HG03039 (cell line): ENCODE measurements at regions not wholly inside any gene's neighbourhood (a gene's known extent, or its start where the extent isn't known, plus 50 kb on each side); places are given as distances from the start of the nearest gene placed in this dataset.
"Not testable (repeated sequence)": the region's sequence is repeated elsewhere in the genome, so short reads cannot be mapped to it uniquely, and the experiment has no call there.

Source experiments
- ATAC-seq: cut with Tn5 transposase; IDR thresholded peaks from one replicate; pipeline ENCODE4 v1.9.1; 2021; ENCODE audit warnings: mild to moderate bottlenecking, moderate library complexity; ENCODE audit not compliant: unreplicated experiment

DNA sequence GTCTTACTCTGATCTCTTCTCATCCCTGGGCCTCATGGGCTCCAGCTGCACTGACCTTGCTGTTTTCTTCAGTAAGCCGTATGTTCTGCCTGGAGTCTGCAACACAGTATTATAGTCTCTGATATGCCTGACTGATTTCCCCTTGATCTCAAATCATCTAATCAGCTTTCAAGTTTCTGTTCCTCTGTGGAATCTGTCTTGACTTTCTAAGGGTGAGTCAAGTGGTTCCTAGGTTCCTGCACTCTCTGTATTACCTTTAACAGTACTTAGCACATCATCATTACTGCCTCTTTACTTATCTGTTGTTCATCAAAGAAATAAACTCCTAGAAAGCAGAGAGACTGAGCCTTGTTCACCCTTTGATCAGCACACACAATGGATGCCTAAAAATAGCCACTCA, 350.7 kb downstream of the LMO7 start:
- ATAC-seq, result peak; percentile 90

DNA sequence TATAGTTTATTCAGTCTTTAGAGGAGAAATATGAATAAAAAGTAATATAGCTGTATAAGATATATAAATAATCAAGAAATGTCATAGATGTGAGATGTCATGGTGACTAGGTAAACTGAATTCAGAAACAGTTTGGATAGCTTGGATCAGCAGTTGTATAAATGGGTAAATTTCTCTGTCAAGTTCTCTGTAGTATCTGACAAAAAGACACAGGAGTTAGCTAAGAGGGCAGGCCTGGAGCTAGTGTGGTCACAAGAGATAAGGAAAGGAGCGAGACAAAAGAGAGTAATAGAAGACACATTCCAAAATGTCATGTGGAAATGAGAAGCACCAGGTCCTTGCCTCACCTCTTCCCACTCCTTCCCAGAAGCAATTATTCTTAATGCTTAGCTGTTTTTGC, 349.0 kb downstream of the LMO7 start:
- ATAC-seq, result no peak

DNA sequence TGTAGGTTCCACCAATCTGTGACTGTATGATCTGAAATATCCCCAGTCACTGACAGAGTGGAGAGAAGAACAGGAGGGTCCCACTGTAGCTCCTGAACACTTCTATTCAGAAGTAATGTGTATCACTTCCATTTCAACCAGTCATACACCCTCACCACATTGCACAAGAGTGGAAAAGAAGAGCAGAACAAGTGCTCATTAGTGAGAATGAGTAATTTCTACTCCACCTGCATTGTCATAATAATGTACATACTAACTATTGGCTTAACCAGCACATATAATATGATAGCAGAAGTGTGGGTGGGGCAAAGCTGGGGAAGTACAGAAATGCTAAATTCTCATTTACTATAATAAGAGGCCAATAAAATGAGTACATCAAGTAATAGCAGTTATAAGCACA, 342.7 kb downstream of the LMO7 start:
- no peak for ATAC-seq

DNA sequence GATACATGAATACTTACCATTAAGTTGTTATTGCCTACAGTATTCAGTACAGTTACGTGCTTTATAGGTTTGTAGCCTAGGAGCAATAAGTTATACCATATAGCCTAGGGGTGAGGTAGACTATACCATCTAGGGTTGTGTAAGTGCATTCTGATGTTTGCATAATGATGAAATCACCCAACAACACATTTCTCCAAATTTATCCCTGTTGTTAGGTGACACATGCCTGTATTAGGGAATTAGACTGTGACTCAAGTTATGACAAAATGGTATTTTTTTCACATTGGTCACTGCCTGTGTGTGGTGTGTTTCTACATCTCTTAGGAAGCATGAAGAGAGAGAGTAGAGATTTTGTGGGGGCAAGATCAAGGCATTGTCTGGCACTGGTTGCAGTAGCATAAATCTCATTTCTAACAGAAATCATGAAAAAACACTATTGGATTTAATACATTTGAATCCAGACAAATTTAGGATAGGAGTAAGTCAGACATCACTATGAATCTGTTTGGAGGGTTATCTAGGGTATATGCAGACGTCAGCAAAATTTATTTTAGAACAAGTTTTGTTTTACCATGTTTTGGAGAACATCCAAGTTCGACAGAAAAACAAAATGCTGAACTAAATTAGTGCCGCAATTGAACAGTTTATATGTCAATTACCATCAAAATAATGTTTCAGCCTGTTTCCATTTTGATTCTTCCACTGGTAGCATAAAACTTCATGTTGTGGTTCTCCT, 332.1 kb downstream of the LMO7 start:
- no peak for ATAC-seq

DNA sequence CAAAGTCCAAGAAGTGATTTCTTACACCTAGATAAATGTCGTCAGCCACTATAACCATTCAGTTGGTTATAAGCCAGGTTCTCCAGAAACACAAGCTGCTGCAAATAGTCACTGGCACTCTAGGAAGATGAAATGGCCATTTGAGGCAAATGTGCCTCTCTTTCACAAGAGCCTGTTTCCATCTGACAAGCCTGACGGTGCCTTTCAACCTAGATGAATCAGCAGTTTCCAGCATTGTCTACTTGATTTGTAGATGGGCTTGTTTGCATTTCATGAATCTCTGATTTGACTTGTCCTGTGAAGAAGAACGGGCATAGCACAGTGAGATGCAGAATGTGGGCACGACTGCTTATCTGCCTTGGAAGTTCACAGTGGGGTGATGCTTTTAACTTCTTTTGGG, 327.2 kb downstream of the LMO7 start:
- no peak for ATAC-seq

DNA sequence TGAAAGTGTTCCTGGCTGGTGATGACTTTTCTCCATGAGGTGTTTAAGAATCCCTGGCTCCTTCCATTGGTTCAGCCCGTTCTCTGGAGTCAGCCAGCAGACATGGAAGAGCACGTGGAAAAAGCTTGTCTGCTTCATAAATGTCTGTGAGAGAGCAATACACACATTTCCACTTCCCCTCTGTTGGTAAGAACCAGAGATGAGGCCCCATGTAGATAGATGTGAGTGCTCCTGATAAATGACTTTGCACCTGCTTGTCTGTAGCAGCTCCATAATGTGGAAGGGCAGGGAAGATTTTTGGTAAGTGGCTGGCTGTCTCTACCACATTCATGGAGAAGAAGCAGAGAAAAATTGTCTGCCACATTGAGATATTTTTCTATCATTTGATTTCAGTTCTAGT, 325.8 kb downstream of the LMO7 start:
- ATAC-seq, result no peak

DNA sequence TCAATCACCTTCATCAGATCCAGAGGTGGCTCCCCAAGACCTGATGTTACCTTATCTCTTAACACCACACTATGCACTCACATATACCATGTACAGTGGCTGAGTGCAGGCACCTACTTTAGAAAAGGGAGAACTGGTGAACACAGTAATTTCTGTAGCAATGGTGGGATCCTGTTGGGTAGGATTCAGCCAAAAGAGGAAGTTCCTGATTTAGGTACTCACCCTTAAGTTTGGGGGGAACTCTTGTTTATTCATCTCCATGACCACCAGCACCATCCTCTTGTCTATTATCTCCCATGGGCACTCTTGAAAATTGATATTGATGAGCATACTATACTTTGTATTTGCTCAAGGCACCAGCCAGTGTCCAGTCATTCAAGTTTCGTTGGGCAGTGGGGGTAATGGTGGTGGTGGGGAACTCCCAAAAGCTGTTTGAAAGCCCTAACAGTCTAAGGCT, 324.4 kb downstream of the LMO7 start:
- ATAC-seq, result peak; percentile 98

DNA sequence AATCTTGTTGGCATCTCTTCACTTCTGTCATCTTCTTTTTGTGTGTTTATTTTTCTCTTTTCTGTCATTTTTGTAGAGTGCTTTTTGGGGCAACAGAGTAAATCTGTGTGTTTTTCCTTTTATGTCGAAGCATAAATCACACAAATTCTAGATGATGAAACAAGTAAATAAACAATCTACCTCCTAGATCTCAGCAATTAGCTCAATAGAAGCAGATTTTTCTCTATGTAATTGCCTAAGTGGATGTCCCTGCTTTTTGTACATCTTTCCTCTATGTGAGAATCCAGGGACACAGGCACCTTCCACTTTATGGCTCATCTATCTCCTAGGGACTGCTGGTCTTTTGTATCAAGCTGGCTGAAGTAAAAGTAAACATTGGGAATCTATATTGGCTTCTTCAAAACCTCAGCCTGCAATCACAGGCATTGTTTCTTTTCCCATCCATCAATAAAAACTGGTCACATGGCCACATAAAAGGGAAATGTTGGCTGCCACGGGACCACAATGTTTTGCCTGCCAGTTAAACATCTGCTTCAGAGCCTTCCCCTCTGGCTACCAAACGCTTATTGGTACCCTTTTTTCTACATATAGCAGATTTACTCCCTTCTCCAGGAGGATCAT, 323.8 kb downstream of the LMO7 start:
- peak; percentile 6 for ATAC-seq

DNA sequence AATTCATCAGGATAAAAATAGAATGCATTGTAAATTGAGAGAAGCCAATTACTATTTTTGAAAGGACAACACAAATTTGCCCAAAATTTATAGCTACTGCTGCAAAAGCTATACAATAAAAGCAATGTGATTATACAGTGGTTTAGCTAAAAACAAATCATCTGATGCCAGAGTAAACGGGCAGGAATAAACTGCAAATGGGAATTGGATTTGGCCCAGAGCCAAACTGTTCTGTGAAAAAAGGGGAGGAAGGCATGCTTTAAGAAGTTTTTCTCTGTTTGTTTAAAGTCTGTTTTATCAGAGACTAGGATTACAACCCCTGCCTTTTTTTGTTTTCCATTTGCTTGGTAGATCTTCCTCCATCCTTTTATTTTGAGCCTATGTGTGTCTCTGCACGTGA, 317.5 kb downstream of the LMO7 start:
- not testable (repeated sequence) for ATAC-seq

DNA sequence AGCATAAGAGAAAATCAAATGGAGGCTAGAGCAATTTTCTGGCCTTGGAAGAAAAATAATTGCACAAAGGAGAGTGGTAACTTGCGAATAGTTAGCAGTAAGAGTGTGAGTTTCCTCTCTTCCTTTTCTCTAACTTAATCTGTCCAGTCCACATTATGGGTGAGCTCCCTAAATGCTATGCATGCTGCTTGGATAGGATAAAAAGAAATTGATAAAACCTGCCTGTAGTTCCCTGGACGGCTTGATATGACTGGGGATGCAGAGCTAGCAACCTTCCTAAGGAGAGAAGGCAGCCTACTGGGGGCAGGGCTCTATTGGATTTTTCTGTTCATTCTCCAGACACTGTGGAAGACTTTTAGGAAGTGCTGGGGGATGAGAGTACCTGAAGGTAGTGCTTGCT, 311.3 kb downstream of the LMO7 start:
- ATAC-seq, result no peak

DNA sequence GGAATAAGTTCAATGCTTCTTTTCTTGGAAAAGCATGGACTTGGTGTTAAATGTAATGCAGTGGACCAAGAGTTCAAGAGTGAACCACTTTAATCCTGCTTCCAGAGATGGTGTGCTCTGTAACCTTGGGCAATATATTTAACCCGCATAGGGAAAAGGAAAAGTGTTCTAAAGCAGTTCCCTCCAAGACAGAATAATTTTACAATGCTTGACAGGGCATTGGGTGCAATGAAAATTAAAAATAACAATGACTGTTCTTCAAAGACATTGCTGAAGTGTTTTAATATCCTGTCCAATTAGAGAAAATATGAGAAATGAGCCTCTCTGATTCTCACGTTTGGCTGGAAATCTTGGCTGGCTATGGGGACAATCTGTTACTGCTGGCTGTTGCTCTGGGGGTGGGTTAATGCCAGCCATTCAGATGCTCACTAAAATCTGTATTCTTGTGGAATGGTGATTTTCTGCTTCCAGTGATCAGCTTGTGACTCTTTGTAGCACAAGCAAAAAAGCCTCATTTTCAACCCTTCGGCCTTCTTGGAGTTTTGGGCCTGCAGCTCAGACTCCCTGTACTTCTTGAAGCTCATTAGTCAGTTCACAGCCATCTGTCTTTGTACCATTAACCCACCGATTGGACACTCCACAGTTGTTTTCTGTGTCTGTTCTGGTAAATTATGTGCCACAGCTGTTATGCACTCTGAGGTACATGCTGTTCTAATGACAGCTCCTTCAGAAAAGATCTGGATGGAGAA, 310.6 kb downstream of the LMO7 start:
- no peak for ATAC-seq

DNA sequence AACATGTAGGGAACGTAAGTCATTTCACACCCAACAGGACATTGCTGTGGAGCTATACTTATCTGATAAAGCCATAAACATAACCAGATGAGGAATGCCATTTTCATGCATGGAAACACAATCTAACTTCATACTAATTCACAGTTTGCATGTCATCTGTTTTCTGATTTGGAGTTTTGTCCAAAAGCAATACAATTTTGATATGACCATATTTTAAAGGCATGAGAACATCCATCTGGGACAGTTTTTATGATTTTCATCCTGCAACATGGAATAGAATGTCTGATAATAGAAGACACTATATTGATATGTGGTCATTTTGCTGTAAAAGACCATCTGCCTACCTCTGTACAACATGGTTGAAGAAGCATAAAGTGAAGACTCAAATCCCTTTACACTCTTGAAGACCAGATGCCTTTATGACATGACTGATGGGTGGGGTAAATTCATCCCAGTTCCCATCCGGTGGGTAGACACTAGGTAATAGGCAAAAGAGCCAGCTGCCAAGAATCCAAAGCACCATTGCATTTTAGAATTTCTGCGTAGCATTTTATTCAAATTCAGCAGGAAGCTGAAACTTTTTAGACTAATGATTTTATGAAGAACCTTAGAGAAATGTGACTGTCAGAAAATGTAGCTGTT, 309.8 kb downstream of the LMO7 start:
- no peak for ATAC-seq

DNA sequence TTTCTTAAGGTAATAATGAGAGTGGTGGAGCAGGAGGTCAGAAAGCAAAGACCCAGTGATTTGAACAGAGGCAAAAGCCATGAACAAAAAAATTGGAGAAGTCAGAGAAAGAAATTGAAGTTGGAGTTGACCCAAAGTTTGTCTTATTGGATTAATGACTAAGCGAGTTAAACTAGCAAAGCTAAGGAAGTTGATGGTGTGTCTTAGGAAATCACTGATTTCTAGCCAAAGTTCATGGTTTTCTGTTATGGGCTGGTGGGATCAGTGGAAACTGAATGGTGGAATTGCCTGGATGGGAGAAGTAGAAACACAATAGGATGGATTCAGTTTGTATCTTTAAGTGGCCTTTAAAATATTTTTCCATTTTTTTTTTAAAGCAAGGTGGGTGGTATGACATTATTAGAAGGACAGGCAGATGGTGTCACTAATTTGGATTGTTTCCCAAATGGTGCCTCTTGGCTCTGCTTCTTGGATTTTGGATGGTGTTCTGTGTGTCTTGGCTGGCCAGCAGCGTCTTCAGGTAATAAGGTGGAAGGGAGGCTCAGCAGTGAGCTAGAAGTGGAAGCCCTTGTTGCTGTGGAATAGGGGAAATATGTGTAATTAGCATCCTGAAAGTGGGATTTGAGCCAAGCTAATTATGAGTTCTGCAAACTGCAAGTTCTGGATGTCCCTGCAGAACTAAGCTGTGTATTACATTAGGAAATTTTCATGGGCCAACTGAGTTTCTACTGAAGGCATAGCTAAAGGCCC, 302.9 kb downstream of the LMO7 start:
- no peak for ATAC-seq

DNA sequence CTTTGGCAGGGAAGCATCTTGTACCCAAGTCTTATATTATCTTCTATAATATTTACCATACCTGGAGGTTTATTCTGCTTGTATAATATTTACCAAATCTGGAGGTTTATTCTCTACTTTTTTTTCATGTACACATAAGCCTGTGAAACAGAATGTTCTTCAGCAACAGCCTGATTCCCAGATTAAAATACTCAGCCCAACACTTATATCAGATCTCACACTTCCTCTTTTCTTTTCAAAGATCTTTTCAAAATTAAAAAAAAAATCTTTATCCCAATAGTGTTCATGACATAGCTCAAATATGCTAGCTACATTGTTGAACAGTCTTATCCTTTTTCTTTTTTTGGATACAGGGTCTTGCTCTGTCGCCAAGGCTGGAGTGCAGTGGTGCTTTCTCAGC, 300.7 kb downstream of the LMO7 start:
- no peak for ATAC-seq

DNA sequence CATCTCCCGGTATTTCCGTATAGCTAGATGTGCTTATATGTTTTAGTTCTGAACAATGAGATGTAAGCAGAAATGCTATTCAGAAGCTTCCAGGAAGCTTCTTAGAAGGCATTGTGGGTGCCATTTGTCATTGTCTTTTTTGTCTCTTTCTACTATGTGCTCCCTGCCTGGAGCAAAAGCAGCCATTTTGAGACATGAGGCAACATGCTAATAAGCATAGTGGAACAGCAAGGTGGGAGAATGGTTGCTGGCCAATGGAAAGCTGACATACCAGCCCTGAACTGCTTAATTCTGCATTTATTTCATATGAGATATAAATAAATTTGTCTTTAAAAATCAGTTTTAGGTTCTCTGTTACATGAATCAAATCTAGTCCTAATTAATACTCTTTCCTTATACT, 299.7 kb downstream of the LMO7 start:
- no peak for ATAC-seq

DNA sequence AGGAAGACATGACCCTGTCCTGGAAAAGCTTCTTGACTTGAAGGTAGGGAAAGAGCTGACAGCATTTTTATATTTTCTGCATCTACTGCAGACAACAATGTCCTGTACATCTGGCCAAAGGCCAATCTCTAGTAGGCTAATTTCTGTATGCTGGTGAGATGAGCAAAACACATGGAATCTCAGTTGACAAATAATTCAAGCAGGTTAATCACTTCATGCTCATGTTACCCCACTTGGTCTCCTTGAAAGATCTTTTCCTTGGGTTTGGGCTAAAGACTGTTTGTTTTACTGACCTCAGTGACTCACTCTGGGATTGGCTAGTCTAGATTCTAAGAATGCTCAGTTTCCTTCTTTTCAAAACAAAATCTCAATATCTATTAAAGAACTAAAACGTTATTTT, 298.8 kb downstream of the LMO7 start:
- no peak for ATAC-seq

DNA sequence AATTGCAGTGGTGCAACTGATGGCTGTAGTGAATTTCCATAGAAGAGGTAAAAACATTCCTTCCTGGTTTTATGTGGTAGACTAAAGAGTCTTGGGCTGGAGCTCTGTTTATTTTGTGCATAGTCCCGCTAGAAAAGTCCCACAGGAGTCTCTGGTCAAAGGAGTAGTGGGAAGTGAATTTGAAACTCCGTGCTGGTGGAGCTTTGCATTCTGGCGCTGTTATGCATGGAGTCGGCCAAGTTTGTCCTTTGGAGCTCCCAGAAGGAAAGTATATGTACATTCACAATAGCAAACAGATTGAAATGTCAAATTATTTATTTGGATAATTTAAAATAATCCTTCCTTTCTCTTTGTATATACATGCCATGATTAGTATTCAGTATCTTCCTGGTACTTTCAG, 296.5 kb downstream of the LMO7 start:
- ATAC-seq, result no peak

DNA sequence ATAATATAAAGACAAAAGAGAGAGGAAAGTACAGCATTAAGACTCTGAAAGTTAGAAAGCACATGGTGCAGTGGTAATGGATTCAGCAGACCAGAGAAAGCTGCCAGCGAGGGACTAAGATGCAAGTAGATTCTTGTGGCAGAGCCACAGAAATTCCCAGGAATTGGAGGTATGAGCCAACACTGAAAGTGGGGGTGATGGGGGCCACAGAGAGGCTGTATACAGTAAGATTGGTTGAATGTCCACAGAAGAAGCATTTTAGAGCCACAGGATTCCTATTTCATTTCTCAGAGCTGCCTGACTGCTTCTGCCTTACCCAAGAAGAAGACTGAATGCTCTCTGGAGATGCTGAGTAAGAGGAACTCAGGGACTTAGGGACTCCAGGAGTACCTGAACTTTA, 295.0 kb downstream of the LMO7 start:
- ATAC-seq, result no peak

DNA sequence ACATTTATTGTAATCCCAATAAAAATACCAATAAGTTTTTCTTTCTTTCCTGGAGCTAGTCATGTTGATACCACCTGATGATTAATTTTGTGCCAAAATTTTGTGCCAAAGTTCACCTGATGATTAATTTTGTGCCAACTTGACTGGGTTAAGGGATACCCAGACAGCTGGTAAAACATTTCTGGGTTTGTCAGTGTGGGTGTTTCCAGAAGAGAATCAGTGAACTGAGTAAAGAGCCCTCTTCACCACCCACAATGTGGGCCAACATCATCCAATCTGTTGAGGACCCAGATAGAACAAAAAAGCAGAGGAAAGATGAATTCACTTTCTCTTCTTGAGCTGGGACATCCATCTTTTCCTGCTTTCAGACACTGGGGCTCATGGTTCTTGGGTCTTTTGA, 292.9 kb downstream of the LMO7 start:
- ATAC-seq, result no peak

DNA sequence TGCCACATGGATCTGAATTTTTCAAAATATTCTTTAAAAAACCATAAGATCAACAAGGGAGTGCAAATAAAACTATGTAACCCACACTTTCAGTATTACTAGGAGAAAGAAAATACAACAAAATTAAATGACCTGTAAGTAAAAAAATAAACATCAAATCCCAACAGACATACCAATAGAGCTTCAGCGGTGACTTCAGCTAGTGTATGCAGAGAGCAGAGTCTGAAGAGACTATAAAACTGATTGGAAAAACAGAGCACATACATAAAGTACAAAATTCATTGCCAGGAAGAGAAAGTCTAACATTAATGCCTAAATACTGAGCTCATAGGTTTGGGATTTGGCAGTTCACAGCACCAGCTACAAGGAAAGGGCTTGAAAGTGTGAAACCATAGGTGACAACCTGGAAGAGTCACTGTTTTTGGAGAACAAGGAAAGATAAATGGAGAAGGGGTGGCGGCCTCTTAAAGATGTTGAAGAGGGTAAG, 291.1 kb downstream of the LMO7 start:
- ATAC-seq, result no peak

DNA sequence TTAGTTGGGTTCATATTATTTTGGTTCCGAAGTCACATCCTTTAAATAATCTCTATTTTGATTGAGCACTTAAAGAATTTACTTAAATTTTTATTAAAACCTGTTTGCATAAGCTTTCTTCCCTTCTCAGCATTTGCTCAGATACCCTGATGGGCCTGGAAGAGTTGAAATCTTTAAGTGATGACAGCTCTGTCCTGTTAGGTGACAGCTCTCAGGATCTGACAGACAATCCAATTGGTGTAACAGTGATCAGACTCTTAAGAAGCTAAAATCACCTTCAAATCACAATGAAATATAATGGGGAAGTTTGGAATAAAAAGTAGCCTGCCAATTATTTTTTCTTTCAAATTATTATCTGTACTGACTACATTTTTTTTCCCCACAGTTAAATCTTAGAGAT, 284.4 kb downstream of the LMO7 start:
- ATAC-seq, result no peak
